HG02981 (cell line): ENCODE measurements at regions not wholly inside any gene's neighbourhood (a gene's known extent, or its start where the extent isn't known, plus 50 kb on each side); places are given as distances from the start of the nearest gene placed in this dataset.

Source experiments
- ATAC-seq: cut with Tn5 transposase; IDR thresholded peaks from one replicate; pipeline ENCODE4 v1.9.1; 2021; ENCODE audit warnings: mild to moderate bottlenecking, moderate library complexity; ENCODE audit not compliant: unreplicated experiment

DNA sequence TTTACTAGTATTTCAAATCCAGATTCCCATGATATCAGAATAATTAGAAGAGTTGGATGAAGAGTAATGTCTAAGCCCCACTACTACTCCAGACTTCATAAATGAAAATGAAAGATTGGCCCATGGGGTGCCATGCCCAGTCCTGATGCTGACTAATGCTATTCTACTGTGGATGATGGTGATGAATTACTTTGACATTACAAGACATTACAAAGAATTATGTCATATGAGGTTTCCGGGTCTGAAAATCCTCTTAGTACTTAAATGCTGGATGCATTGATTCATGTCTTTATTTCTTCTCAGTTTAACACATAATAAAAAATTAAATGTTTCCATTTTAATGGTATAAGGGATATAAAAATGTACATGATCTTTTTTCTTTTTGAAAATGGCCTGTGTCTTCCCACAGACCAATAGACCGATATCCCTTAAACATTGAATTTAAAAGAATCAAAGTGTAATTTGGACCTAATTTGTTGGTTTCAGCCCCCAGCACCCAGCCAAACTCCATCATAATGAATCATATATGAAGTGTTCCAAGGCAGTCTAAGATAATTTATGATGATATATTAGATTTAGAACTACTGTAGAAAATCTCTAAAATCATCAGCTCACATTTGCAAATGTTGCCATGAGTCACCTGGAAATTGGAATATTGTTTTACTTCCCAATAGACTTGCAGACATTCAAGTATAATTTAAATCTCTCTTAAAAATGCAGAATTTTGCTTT lies 223.6 kb upstream of the SGCD start:
- ATAC-seq = no peak

DNA sequence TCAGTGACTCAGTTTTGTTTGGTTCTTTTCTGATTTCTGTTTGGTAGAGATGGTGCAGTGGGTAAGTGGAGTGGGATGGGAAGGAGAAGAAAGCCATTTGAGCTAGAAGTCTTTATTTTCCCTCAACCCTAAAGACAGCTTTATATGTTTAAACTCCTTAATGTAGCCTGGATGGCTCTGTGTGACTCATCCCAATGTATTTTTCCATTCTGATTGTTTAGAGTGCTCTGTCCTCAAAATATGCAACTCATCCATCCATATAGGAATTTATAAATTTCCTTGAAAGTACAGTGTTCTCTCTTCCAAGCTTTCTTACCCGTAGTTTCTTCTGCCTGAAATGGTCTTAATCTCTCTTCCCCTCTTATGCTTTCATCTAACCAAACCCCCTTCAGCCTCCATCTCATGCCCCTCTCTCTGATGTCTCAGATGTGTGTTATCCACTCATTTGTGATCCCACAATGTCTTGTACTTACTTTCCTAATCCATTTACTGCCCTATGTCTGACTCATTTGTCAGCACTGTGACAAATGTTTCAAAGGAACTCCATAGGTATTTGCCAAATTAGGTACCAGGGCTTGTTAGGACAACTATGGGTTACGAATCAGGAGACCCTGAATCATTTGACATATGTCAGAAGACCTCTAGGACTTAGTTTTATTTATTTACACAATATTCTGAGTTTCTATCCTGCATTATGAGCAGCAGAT lies 217.5 kb upstream of the SGCD start:
- no peak for ATAC-seq

DNA sequence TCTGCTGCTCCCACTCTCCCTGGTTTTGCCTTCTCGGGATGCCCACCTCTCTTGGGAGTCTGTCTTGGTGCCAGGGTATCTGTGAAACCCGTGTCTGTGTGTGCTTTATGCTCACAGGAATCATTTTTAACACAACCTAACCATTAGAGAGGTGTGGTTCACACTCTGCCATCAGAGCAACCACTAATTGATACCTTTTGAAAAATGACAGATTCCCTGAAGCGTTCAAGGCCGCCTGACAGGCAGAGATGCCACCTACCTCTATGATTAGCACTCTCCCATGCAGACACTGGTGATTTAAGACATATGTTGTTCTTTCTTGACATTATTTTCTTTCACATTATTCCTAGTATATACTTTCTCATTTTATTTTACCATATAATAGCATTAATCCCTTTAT lies 207.3 kb upstream of the SGCD start:
- ATAC-seq = no peak

DNA sequence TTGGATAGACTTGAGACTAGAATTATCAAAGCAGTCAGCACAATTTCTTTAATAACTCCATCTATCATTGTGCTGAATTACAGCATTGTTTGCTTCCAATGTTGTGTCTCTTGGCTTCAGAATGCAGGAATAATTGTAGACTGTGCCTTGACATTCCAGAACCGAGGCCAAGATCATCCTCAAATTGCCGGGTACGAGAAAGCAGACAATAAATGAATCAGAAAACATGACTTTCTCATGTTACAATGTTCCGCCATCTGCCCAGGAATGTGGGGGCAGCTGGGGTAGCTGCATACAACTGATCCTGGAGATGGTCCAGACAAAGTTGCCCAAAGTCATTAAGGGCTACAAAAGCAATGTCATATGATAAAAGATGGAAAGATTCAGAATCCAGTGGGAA lies 206.2 kb upstream of the SGCD start:
- ATAC-seq = no peak

DNA sequence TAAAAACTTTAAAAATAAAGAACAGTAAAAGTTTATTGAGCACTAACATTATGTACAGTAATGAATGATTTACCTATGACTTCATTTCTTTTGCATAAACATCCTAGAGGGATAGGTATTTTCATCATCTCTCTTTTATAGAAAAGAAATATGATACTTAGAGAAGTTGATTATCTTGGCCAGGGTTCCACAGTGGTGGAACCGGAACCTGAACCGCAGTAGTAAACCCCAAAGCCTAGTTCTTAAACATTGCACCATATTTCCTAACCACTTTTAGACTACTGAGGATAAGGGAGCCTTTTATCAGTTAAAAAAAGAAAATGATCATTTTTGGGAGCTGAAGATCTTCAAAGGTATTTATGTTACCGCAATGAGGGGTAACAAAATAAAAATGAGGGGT lies 205.7 kb upstream of the SGCD start:
- ATAC-seq = no peak

DNA sequence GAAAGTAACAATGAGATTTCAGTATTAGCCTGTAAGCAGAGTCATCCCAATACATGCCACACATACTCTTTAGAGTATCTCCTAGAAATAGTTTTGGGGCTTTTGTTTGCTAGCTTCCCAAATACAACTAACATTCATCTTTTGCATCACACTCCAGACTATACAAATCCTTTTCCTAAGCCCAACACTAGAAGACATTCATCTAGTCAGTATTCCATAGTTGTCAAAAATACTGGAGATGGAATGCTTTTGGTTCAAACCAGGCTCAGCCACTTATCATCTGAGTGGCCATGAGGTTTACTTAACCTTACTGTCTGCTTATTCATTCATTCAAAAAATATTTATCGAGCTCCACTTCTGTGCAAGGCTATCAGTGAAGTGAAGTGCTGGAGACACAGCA lies 205.1 kb upstream of the SGCD start:
- no peak for ATAC-seq

DNA sequence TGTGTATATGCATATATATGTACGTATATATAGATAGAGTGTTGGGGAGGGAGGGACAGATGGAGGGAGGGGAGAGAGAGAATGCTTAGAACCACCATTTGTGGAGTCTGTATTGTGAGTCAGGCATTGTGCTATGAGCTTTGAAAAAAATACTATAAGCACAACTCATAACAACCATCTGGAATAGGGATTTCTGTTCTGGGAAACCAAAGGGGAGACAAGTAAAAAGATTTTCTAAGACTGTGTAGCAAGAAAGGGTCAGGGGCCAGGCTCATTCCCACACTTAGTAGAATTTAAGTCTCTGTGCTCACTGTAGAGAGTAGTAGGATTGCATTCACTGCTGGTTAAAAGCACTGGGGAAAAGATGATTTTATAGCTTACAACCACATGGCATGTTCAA lies 202.3 kb upstream of the SGCD start:
- ATAC-seq = no peak

DNA sequence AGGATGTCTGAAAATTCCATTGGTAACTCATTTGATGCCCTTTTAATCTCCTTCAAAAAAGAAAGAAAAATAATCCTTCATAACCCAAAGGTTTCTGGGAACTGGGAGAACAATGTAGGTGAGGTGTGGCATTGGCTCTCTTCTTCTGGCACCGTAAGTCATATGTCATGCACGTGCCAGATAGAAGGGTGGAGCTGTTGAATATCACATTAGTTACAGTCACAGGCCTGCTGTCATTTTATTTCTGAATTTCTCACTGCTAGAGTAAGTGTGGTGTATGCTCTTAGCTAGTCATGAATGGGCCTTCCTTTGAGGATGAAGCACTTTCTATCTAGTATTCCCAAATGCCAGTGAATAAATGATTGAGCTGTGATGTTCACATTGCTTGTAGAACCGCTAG lies 201.8 kb upstream of the SGCD start:
- no peak for ATAC-seq

DNA sequence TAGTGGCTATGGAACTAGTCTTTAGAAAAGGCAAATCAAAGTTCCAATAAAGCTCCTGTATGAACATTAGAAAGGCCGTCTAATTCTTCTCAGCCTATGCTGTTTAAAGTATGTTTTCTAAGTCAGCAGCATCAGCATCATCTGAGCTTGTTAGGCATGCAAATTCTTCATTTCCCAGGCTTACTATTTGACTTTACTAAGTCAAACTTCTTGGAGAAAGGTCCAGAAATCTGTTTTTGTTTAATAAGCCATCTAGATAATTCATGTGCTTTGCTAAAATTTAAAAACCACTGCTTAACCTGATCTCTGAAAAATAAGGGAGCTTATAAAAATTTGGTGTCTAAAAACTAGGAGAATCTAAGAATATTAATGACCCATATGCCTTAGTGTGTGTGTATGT lies 200.2 kb upstream of the SGCD start:
- ATAC-seq = no peak

DNA sequence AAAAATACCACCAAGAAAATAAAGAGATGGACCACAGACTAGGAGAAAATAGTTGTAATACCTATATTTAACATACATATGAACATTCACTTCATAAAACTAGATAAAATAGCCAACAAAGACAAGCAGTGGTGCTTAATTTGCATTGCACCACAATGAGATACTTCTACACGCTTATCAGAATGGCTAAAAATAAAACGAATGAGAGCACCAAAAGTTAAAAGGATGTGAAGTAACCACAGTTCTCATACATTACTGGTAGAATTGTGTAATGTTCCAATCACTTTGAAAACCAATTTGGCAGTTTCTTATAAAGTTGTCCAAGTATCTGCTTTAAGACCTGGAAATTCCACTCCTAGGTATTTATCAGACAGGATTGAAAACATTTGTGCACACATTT lies 198.9 kb upstream of the SGCD start:
- ATAC-seq = no peak

DNA sequence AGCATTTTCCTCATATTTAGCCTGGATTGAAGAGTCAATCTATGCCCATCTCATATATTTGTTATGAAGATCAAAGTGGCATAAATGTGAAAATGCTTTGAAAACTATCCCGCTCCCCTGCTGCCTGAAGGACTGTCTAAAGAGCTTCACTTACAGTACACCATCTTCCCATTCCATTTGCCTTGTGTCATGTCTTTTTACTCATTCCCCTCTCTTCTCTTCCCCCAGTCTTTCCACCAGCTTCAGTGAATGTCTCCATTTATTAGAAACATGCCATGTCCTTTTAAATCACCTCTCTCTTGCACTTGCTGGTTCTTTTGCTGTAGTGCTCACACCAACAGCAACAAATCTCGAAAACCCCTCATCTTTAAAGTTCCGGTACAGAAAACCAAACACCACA lies 192.7 kb upstream of the SGCD start:
- ATAC-seq = no peak

DNA sequence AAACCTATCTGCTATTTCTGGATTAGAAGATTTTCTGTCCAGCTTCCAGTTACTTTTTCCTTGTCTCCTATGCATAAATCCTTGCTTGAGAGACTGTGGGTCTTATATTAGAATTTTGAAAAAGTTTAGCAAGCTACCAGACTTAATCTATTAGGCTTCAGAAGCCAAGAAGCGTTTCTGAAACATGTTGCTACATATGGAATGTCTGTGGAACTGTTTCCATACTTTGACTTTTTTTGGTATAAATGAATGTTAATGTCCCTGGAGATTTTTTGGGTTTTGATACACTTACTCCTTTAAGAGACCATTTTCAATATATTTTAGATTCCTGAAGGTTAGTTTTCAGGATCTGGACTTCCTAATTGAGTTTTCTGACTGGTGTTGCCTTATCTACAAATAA lies 191.4 kb upstream of the SGCD start:
- ATAC-seq = no peak

DNA sequence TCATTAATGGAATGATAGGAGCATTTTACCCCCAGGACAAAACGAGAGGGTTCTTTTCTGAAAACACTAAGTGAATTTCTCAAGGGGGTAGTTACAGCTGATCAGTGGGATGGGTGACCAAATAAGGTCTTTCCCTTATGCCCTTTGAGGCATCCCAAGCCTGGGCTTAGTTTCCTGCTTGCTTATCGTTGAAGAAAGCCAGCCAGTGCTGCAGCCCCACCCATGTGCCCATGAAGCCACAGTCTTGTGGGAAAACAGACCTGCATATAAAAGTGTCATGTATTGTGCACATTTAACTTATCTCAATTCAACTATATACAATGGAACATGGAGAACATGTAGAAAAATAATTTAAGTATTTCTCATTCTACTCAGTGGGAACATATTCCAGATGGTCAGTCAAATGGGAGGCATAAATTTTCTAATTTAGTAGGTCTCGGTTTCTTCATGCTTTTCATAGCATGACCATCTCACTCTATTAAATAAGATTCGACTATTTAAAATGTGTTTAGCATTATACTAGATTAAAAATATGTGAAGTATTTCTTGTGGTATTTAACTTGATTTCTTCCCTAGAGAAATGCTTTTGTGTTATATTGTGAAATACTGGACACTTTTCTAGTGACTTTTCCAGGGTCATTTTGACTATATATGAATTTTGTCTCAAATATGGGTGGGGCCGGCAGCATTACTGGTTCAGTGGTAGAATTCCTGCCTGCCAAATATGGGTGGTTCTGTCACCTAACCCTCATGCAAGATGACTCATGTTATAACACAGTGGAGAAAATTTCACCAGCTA lies 189.7 kb upstream of the SGCD start:
- ATAC-seq = no peak

DNA sequence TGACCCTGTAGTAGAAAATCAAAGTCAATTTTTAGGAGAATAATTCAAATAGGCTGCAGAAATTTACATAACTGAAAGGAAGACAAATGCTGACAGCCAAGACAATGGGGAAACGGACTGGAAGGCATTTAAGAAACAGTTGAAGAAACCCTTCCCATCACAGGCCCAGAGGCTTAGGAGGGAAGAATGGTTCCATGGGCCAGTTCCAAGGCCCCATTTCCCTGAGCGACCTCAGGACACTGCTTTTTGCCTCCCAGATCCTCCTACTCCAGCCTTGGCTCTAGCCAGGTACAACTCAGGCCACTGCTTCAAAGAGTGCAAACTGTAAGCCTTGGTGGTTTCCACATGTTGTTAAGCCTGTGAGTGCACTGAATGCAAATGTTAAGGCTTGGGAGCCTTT lies 184.1 kb upstream of the SGCD start:
- no peak for ATAC-seq

DNA sequence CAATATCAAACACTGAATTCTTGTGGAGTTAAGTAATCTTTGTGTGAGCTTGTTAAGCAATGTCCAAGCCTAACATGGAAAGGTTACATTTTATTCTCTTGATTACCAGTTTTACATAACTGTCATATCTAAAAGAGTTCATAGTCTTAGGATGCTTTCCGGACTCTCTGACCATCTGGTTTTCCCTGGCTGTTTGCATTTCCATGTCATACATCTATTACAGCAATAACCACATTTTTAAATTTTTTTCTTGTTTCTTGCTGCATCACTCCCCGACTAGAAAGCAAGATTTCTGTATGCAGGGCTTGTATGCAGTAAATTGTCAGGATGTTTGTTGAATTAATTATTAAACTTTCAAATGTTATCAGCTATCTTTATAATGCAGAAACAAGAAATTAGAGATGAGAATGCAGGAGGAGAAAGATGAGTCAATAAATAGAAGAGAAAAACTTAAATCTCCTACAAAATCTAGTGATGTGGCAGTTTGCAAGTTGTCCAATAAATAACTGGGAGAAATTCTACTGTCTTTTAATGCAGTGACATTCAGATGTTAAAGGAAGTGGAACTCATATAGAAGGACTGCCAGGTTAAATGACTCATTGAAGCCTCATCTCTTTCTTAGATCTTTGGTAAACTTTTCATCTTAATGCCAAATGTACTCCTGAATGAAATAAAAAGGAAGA lies 179.6 kb upstream of the SGCD start:
- ATAC-seq = no peak

DNA sequence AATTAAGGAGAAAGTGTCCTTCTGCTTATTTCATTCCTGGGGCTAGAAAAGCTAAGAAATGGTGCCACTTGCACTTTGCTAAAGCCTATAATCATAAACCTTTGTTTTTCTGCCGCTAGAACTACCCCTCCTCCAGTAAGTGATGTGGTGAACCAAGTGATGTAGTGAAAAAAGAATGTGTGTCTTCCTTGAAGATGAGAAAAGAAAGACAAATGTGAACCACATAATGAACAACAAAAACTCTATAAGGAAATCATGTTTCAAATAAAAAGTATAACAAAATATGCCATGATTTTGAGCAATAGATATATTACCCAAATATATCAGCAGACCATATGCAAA lies 179.0 kb upstream of the SGCD start:
- no peak for ATAC-seq

DNA sequence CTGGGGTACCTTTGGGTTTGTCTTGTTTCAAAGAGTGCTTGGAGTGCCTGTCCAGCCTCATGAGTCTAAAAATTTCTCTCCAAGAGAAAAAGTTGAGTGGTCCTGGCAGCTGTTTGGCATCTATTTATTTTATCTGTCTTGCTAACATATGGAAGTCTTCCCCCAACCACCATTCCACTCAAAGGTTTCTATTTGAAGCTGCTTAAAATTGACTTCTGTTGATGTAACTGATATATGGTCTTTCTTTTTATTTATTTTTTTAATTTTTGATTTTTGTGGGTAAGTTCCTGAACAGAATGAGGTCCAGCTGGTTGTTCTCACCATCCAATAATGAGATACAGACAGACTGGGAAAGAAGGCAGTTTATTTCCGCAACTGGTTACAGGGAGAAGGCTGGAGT lies 178.7 kb upstream of the SGCD start:
- ATAC-seq = no peak

DNA sequence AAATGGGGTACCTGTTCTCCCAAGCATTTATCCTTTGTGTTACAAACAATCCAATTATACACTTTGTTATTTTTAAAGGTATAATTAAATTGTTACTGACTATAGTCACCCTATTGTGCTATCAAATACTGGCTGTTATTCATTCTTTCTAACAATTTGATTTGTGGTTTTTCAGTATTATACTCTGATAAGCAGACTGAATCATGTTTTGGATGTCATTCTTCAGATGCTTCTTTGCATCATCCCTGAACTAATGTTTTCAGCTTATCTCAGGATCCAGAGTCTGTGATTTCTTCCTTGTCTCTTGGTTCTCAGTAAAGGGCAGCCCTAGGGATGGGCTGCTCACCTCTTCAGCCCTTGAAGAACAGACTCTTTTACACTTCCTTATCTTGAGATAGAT lies 177.8 kb upstream of the SGCD start:
- ATAC-seq = no peak

DNA sequence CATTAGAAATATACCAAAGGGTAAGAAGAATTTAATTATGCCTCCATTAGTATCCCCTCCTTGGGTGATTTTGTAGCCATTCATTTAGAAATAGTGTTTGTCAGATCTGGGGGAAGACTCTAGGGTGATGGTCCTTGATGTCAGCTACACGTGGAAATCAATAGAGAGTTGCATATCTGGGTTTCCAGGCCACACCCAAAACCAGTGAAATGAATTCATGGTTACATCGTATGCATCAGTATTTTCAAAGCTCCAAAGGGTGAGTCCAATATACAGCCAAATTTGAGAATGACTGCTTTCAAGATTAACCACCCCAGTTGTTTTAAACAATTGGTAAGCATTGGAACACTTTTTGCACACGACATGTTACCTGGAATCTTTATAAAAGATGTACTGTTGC lies 173.4 kb upstream of the SGCD start:
- no peak for ATAC-seq

DNA sequence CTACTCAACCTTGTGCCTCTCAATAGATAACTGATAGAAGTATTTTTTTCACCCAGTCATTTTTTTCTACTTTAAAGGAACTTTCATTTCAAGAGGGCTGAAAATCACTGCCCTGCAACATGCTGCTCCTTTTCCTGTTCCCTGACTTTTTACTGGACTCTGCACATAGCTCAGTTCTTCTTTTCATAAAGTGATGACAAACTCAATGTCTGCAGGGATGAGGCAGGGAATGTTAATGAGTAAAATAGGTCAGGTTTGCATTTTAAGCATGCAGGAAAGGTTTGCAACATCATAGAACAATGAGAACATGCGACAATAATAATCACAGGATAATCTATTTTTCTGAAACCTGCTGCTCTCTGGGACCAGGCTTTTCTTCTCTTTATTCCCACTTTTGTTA lies 172.2 kb upstream of the SGCD start:
- no peak for ATAC-seq

DNA sequence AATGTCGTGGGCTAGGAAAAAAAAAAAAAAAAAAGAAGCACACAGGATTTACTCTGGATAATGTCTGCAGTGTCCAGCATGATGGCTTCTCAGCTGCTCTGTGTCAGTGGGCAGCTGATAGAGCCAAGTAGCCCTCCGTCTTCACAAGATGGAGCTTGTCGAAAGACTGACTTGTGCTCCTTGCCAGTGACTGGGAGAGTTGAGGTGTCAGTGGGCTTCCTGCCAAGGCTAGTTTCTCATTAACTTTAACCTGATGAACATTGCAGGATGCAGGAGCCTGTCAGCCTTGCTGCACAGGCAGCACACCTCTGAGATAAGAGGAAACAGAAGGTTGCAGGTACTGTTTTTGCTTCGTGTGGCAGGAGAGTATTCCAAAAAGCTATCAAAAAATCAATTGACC lies 171.4 kb upstream of the SGCD start:
- no peak for ATAC-seq

DNA sequence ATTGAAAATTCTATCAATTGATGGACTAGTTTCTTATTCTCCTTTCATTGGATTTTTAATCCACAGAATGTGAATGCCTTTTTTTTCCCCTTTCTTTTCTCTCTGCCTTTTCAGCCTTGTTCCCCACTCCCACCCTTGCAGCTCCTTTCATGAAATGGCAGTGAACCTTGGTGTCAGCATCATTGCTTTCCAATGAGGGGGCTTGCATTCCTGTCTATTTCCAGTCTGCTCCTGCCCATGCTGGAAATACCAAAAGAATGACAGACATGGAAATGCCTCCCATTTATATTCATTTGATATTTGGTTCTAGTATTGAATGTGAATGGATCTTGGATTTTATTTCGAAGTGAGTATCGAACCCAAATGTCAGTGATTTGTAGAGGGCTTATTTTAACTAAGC lies 162.7 kb upstream of the SGCD start:
- ATAC-seq = no peak
